RWPE2 (cell line): ENCODE measurements at regions not wholly inside any gene's neighbourhood (a gene's known extent, or its start where the extent isn't known, plus 50 kb on each side); places are given as distances from the start of the nearest gene placed in this dataset.
A peak's percentile ranks its signal among the peaks of the same experiment; 100 is the strongest.

ENCODE experiments used
- ATAC-seq: fragments of 200-7000 bp; cut with Tn5 transposase; 3 replicates; pipeline ENCODE4 v1.9.1; 2021; ENCODE audit warnings: low read depth
- DNase-seq: peaks from one replicate; pipeline ENCODE4 v3.0.0-alpha.2; 2020; ENCODE audit warnings: low spot score
- H3K27ac ChIP-seq: fragments of 450-650 bp; 2 replicates; pipeline ENCODE4 v1.5.1; 2017; ENCODE audit warnings: mild to moderate bottlenecking; ENCODE audit not compliant: poor library complexity, severe bottlenecking
- H3K27me3 ChIP-seq: fragments of 250-450 bp; sonication (Bioruptor Pico); 2 replicates; pipeline ENCODE4 v1.5.1; 2021; ENCODE audit warnings: mild to moderate bottlenecking, moderate library complexity; ENCODE audit not compliant: insufficient read depth, poor library complexity, severe bottlenecking
- H3K36me3 ChIP-seq: fragments of 250-450 bp; sonication (Bioruptor Pico); 2 replicates; pipeline ENCODE4 v1.5.1; 2020; ENCODE audit warnings: low read depth, mild to moderate bottlenecking, moderate library complexity
- H3K4me1 ChIP-seq: fragments of 250-450 bp; sonication (Bioruptor Pico); 2 replicates; pipeline ENCODE4 v1.5.1; 2021; ENCODE audit warnings: mild to moderate bottlenecking, moderate library complexity; ENCODE audit not compliant: insufficient read depth, poor library complexity, severe bottlenecking
- H3K4me3 ChIP-seq: fragments of 250-450 bp; sonication (Bioruptor Pico); 2 replicates; pipeline ENCODE4 v1.5.1; 2021; ENCODE audit warnings: mild to moderate bottlenecking, moderate library complexity; ENCODE audit not compliant: severe bottlenecking
- H3K9me3 ChIP-seq: fragments of 250-450 bp; sonication (Bioruptor Pico); 2 replicates; pipeline ENCODE4 v1.5.1; 2021; ENCODE audit warnings: mild to moderate bottlenecking, moderate library complexity; ENCODE audit not compliant: severe bottlenecking
- CTCF ChIP-seq: fragments of 450-650 bp; IDR thresholded peaks from one replicate; pipeline ENCODE4 v1.5.1; 2017; ENCODE audit warnings: mild to moderate bottlenecking, moderate library complexity; ENCODE audit not compliant: poor library complexity, severe bottlenecking

DNA sequence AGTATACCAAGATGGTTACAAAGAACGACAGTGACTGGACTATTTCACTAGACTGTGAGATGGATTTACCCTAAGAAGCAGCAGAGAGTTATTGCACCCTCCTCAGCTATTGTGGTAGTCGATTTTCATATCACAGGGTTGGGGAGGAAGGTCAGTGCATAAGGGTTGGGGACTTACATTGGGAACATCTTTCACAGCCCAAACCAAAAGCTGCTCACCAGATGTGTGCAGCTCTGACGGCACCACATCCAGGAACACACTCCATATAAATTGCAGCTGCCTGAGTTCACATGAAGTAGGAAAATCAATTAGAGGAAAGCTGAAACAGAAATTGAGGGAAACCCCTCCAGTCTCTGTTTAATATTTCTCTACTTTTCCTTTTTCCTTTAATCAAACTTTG lies 470.5 kb upstream of the NRSN1 start:
- TF ChIP-seq CTCF = no peak
- DNase-seq (no peak), ATAC-seq (no peak)
- H3K27me3 ChIP-seq = no peaks in the 10 kb centered on the region
- no peak overlapping the region for H3K4me3 ChIP-seq
- no peak overlapping the region for H3K27ac ChIP-seq
- H3K4me1 ChIP-seq = no peaks in the 10 kb centered on the region
- no peaks in the 10 kb centered on the region for H3K9me3 ChIP-seq
- H3K36me3 ChIP-seq = no peaks in the 10 kb centered on the region

DNA sequence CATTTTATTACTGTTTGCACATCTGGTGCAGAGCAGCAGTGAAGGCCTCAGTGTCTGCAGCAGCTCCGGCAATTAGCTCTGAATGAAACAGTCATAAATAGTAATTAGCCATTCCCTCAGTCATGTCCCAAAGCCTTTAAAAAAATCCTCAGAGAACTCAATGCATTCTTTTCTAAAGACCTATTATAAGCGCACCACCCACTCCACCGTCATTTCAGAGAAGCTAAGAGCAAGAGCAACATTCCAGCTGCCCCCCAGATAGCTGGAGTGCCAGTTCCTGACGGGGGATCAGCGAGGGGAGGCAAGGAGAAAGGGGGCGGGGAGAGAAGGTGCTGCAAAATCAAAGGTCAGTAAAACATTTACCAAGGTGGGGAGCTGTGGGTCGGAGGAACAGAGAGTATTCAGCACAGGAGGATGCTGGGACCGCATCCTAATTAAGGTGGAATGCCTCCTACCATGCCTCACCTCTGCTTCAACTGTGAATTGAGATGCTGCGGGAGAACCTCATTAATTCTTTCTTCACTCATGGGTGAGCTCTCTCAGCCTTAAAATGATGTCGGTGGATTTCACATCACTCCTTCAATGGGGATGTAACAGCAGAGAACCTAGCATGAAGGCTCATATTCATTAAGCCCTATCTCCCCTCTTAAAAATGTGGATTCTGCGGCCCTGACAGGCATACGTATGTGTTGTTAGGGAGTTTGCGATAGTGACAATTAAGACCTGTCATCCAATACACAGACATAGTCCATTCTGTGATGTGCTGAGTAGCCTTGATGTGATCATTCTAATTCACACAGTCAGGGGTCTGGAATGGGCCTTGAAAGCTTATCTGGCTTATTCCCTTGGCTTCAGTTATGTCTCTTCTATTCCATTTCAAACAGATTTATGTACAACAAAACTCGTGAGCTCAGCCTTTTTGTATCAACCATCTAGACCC lies 469.5 kb upstream of the NRSN1 start:
- Histone ChIP-seq H3K4me3 (no peak overlapping the region), H3K27ac (no peak overlapping the region), H3K36me3 (no peaks in the 10 kb centered on the region), H3K4me1 (no peaks in the 10 kb centered on the region), H3K9me3 (no peaks in the 10 kb centered on the region), H3K27me3 (no peaks in the 10 kb centered on the region)
- ATAC-seq (no peak), DNase-seq (no peak)
- TF ChIP-seq CTCF = no peak

GRCh38 chr6:23659125-23659524 lies 466.9 kb upstream of the NRSN1 start:
- no peaks in the 10 kb centered on the region for H3K9me3 ChIP-seq
- H3K36me3 ChIP-seq = no peaks in the 10 kb centered on the region
- H3K27ac ChIP-seq = no peak overlapping the region
- no peak for DNase-seq
- H3K27me3 ChIP-seq = no peaks in the 10 kb centered on the region
- H3K4me1 ChIP-seq = no peaks in the 10 kb centered on the region
- H3K4me3 ChIP-seq = no peak overlapping the region
- peak; percentile 65; the same call in 2 of the 3 replicates for ATAC-seq
- peak; percentile 45 for TF ChIP-seq CTCF

DNA sequence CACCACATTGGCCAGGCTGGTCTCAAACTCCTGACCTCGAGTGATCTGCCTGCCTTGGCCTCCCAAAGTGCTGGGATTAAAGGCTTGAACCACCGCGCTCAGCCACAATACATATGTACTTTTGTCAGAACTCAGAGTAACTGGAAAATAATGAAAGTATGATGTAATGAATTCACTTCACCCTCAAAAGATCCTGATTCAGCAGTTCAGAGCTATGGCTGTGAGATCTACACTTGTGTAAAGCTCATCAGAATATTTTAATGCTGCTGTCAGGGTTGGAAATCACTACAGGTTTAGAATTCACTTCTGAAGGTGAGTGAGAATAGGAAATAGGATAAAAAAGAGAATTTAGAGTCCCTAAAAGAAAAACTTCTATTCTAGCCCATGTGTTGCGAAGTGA lies 464.5 kb upstream of the NRSN1 start:
- no peak overlapping the region for H3K4me3 ChIP-seq
- H3K27ac ChIP-seq = no peak overlapping the region
- no peak for DNase-seq
- ATAC-seq = no peak
- TF ChIP-seq CTCF = no peak
- no peaks in the 10 kb centered on the region for H3K27me3 ChIP-seq
- no peaks in the 10 kb centered on the region for H3K36me3 ChIP-seq
- H3K4me1 ChIP-seq = no peaks in the 10 kb centered on the region
- H3K9me3 ChIP-seq = no peaks in the 10 kb centered on the region

- Histone ChIP-seq H3K27me3 (no peaks in the 10 kb centered on the region), H3K4me1 (no peaks in the 10 kb centered on the region), H3K4me3 (no peak overlapping the region), H3K9me3 (no peaks in the 10 kb centered on the region), H3K27ac (no peak overlapping the region), H3K36me3 (no peaks in the 10 kb centered on the region)
- DNase-seq (no peak), ATAC-seq (no peak)
- TF ChIP-seq CTCF = no peak
Measured at GRCh38 chr6:23663096-23663495, 462.9 kb upstream of the NRSN1 start.
